ENCODE measurements at regions not wholly inside any gene's neighbourhood (a gene's known extent, or its start where the extent isn't known, plus 50 kb on each side); places are given as distances from the start of the nearest gene placed in this dataset.

DNA sequence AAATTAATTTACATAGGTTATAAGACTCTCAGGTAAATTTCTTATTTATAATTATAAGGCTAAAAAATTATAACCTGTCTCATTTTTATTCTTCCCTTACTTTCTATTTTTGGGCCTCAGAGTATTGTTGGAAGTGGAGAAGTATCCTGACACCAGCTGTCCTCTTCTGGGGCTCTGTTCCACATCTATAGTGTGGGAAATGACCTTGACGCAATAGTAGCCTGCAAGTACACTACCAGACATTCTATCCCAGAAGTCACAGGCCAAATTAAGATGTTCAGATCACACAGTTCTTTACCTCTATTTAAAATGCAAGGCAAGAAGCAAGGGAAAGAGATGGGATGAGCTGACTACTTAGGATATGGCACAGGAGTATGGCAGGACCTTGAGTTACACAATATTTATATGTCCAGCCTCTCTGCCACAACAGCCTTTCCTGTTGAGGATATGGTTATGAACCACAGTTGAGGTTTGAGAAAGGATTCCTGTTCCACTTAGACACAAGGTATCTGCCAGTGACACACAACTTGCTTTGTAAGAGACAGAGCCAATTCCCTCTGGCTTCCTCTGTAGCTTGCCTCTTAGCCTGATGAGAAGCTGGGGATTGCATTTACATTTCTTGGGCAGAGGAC is 158.0 kb upstream of the IL12A start:
- no peak for DNase-seq (ENCODE audit: low read depth)
- no peak overlapping the region for H3K4me3 ChIP-seq (ENCODE audit: low read depth, low read length)
- TF ChIP-seq, protein P1, sequence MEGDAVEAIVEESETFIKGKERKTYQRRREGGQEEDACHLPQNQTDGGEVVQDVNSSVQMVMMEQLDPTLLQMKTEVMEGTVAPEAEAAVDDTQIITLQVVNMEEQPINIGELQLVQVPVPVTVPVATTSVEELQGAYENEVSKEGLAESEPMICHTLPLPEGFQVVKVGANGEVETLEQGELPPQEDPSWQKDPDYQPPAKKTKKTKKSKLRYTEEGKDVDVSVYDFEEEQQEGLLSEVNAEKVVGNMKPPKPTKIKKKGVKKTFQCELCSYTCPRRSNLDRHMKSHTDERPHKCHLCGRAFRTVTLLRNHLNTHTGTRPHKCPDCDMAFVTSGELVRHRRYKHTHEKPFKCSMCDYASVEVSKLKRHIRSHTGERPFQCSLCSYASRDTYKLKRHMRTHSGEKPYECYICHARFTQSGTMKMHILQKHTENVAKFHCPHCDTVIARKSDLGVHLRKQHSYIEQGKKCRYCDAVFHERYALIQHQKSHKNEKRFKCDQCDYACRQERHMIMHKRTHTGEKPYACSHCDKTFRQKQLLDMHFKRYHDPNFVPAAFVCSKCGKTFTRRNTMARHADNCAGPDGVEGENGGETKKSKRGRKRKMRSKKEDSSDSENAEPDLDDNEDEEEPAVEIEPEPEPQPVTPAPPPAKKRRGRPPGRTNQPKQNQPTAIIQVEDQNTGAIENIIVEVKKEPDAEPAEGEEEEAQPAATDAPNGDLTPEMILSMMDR (conservative IDR thresholded peaks at IDR 0.05; ENCODE audit: low read depth, low read length) = no peak

DNA sequence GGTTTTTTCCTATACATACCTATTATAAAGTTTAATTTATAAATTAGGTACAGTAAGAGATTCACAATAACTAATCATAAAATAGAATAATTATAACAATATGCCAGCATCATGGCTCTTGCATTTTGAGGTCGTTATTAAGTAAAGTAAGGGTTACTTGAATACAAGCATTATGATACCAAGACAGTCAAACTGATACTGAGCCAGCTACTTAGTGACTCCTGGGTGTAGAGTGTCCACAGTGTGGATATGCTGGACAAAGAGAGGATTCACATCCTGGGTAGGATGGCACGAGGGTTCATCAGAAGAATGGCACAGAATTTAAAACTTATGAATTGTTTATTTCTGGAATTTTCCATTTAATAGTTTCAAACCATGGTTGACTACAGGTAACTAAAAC is 157.2 kb upstream of the IL12A start:
- no peak for DNase-seq (ENCODE audit: low read depth)
- H3K4me3 ChIP-seq (ENCODE audit: low read depth, low read length) = no peak overlapping the region
- TF ChIP-seq, protein P1 (conservative IDR thresholded peaks at IDR 0.05; ENCODE audit: low read depth, low read length) = no peak

GRCh38 chr3:159832024-159832423 is 156.6 kb upstream of the IL12A start:
- TF ChIP-seq, protein P1 (conservative IDR thresholded peaks at IDR 0.05; ENCODE audit: low read depth, low read length) = no peak
- H3K4me3 ChIP-seq (ENCODE audit: low read depth, low read length) = no peak overlapping the region

DNA sequence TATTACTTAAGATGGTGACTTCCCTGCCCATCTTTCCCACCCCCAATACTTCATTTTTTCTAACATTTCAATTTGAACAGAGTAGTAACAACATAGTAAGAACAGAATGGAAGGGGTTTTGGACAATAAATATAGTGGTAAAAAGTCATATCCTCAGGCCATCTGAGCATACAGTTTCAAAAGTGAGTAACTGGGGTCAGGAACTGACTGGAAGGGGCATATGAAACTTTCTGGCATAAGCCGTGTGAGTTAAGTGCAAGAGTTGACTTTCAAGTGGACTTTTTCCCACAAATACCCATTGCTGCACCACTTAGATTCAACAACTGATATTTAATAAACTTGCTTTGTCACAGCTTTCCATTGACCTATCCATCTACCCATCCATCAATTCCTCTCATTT is 153.5 kb upstream of the IL12A start:
- TF ChIP-seq, protein P1 (conservative IDR thresholded peaks at IDR 0.05; ENCODE audit: low read depth, low read length) = no peak
- H3K4me3 ChIP-seq (ENCODE audit: low read depth, low read length) = no peak overlapping the region
- DNase-seq (ENCODE audit: low read depth) = no peak

More at GRCh38 chr3:159832024-159832423, 156.6 kb upstream of the IL12A start:
- DNase-seq (ENCODE audit: low read depth) = no peak

DNA sequence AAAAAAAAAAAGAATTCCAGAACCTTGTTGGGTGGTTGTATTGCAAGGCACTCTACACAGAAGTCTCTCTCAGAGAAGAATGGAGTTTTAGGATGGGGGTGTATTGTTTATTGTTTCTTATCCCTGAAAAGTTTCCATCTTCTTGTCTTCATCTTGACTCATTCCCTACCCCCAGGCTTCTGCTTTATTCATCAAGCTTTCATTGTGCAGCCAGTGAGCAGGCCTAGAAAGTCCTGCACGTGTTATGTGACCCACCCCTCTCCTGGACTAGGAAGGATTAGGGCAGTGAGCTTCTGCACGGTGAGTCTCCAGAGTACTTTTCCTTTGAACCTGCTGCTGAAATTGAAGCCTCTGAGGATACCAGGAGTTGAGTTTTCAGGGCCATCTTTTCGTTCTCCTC is 150.9 kb upstream of the IL12A start:
- H3K4me3 ChIP-seq (ENCODE audit: low read depth, low read length) = no peak overlapping the region
- TF ChIP-seq, protein P1 (conservative IDR thresholded peaks at IDR 0.05; ENCODE audit: low read depth, low read length) = no peak
- DNase-seq (ENCODE audit: low read depth) = no peak

GRCh38 chr3:159838938-159839337 is 149.7 kb upstream of the IL12A start:
- DNase-seq (ENCODE audit: low read depth) = no peak
- TF ChIP-seq, protein P1 (conservative IDR thresholded peaks at IDR 0.05; ENCODE audit: low read depth, low read length) = no peak
- no peak overlapping the region for H3K4me3 ChIP-seq (ENCODE audit: low read depth, low read length)
